Right lobe of liver (tissue), 4 donors: ENCODE measurements at regions not wholly inside any gene's neighbourhood (a gene's known extent, or its start where the extent isn't known, plus 50 kb on each side); places are given as distances from the start of the nearest gene placed in this dataset.

Experiments used
- CTCF ChIP-seq, 4 donors: fragments of 200-600 bp in 3 of 4; fragments of 450-650 bp in 1 of 4; IDR thresholded peaks; one replicate each; pipeline versions ENCODE4 v1.5.1 to v1.8.0; 2016 to 2022; ENCODE audit warnings: antibody characterized with exemption in 4 of 4, mild to moderate bottlenecking in 2 of 4
- POLR2A ChIP-seq: fragments of 450-650 bp; IDR thresholded peaks from one replicate; pipeline ENCODE4 v1.6.1; 2017; ENCODE audit warnings: antibody characterized with exemption, mild to moderate bottlenecking
- donor health status: DM: no; HTN: no; CAD: no.
- donor health status: DM: no; HTN: no; CAD: no.
- donor health status: DM: no; HTN: yes; CAD: no.

GRCh38 chr6:122238861-122239260 lies 160.6 kb upstream of the HSF2 start:
- TF ChIP-seq CTCF (IDR thresholded peaks at IDR 0.05): no peak
- no peak for TF ChIP-seq POLR2A
